ENCODE measurements at regions not wholly inside any gene's neighbourhood (a gene's known extent, or its start where the extent isn't known, plus 50 kb on each side); places are given as distances from the start of the nearest gene placed in this dataset.

GRCh38 chr20:40488401-40488800 is 200.6 kb downstream of the MAFB start:
- no peak for DNase-seq

GRCh38 chr20:40486297-40486696 is 202.7 kb downstream of the MAFB start:
- no peak for DNase-seq

- DNase-seq: no peak
Measured at GRCh38 chr20:40481743-40482458, 207.1 kb downstream of the MAFB start.

- DNase-seq: no peak
Measured at GRCh38 chr20:40481337-40481736, 207.7 kb downstream of the MAFB start.

GRCh38 chr20:40477805-40478204 is 211.2 kb downstream of the MAFB start:
- DNase-seq: no peak

GRCh38 chr20:40476461-40476860 is 212.6 kb downstream of the MAFB start:
- no peak for DNase-seq

GRCh38 chr20:40472905-40473304 is 216.1 kb downstream of the MAFB start:
- DNase-seq: no peak

GRCh38 chr20:40471261-40471629 is 217.8 kb downstream of the MAFB start:
- no peak for DNase-seq

GRCh38 chr20:40470445-40471260 is 218.4 kb downstream of the MAFB start:
- DNase-seq: no peak

GRCh38 chr20:40468759-40469158 is 220.3 kb downstream of the MAFB start:
- no peak for DNase-seq

- no peak for DNase-seq
Measured at GRCh38 chr20:40467703-40468411, 221.2 kb downstream of the MAFB start.

GRCh38 chr20:40467067-40467466 is 222.0 kb downstream of the MAFB start:
- no peak for DNase-seq

GRCh38 chr20:40464731-40465208 is 224.3 kb downstream of the MAFB start:
- DNase-seq: no peak

GRCh38 chr20:40463171-40463570 is 225.9 kb downstream of the MAFB start:
- no peak for DNase-seq

GRCh38 chr20:40462566-40462965 is 226.5 kb downstream of the MAFB start:
- DNase-seq: no peak

- no peak for DNase-seq
Measured at GRCh38 chr20:40459299-40459698, 229.7 kb downstream of the MAFB start.

- DNase-seq: no peak
Measured at GRCh38 chr20:40457404-40457803, 231.6 kb downstream of the MAFB start.

GRCh38 chr20:40452758-40453157 is 236.3 kb downstream of the MAFB start:
- no peak for DNase-seq

- no peak for DNase-seq
Measured at GRCh38 chr20:40451552-40451951, 237.5 kb downstream of the MAFB start.

- DNase-seq: no peak
Measured at GRCh38 chr20:40449974-40450616, 238.9 kb downstream of the MAFB start.

GRCh38 chr20:40449144-40449690 is 239.8 kb downstream of the MAFB start:
- DNase-seq: no peak

GRCh38 chr20:40446888-40447287 is 242.1 kb downstream of the MAFB start:
- DNase-seq: no peak

GRCh38 chr20:40444516-40444915 is 244.5 kb downstream of the MAFB start:
- no peak for DNase-seq
